Hypothalamus (tissue), 51 donors: ENCODE measurements at regions not wholly inside any gene's neighbourhood (a gene's known extent, or its start where the extent isn't known, plus 50 kb on each side); places are given as distances from the start of the nearest gene placed in this dataset.
"Not testable (repeated sequence)": the region's sequence is repeated elsewhere in the genome, so short reads cannot be mapped to it uniquely, and the experiment has no call there.

Experiments
- DNase-seq, 51 donors: peaks; one replicate each; lab custom pipeline; 2025; lab: John Stamatoyannopoulos, UW

- peak in 1 of 51 donors; percentile 4 for DNase-seq
Measured at GRCh38 chr7:67462781-67463191, 466.2 kb downstream of the TYW1 start.

- no peak for DNase-seq
Measured at GRCh38 chr7:67463316-67463715, 466.7 kb downstream of the TYW1 start.

GRCh38 chr7:67463983-67464382 is 467.4 kb downstream of the TYW1 start:
- DNase-seq = peak in 2 of 51 donors; percentile 2

GRCh38 chr7:67466109-67466508 is 469.5 kb downstream of the TYW1 start:
- DNase-seq = no peak

GRCh38 chr7:67470256-67470751 is 473.7 kb downstream of the TYW1 start:
- peak in 35 of 51 donors; percentile 2 to 84 (median 44) for DNase-seq

- DNase-seq = no peak
Measured at GRCh38 chr7:67475293-67475692, 478.7 kb downstream of the TYW1 start.

- no peak for DNase-seq
Measured at GRCh38 chr7:67478066-67478465, 481.4 kb downstream of the TYW1 start.

GRCh38 chr7:67484244-67484751 is 487.7 kb downstream of the TYW1 start:
- DNase-seq = peak in 35 of 51 donors; percentile 0 to 59 (median 14)

- no peak for DNase-seq
Measured at GRCh38 chr7:67486401-67486800, 489.8 kb downstream of the TYW1 start.

GRCh38 chr7:67487316-67487715 is 490.7 kb downstream of the TYW1 start:
- DNase-seq = no peak

GRCh38 chr7:67489881-67490280 is 493.2 kb downstream of the TYW1 start:
- DNase-seq = no peak

GRCh38 chr7:67493366-67493765 is 496.7 kb downstream of the TYW1 start:
- no peak for DNase-seq

- peak in 2 of 51 donors; percentile 0 to 1 for DNase-seq
Measured at GRCh38 chr7:67496589-67496988, 500.0 kb downstream of the TYW1 start.

- DNase-seq = not testable (repeated sequence)
Measured at GRCh38 chr7:67497914-67498313, 501.3 kb downstream of the TYW1 start.

- no peak for DNase-seq
Measured at GRCh38 chr7:67502929-67503328, 506.3 kb downstream of the TYW1 start.

- no peak for DNase-seq
Measured at GRCh38 chr7:67505449-67505848, 508.8 kb downstream of the TYW1 start.

GRCh38 chr7:67512481-67512880 is 515.8 kb downstream of the TYW1 start:
- DNase-seq = peak in 1 of 51 donors; percentile 1

GRCh38 chr7:67518580-67518979 is 521.9 kb downstream of the TYW1 start:
- DNase-seq = no peak

- DNase-seq = no peak
Measured at GRCh38 chr7:67519171-67519570, 522.5 kb downstream of the TYW1 start.

- DNase-seq = no peak
Measured at GRCh38 chr7:67522504-67522903, 525.9 kb downstream of the TYW1 start.

GRCh38 chr7:67523713-67524112 is 527.1 kb downstream of the TYW1 start:
- no peak for DNase-seq

GRCh38 chr7:67525588-67525987 is 529.0 kb downstream of the TYW1 start:
- no peak for DNase-seq
